ENCODE measurements at regions not wholly inside any gene's neighbourhood (a gene's known extent, or its start where the extent isn't known, plus 50 kb on each side); places are given as distances from the start of the nearest gene placed in this dataset.
"Not testable (repeated sequence)": the region's sequence is repeated elsewhere in the genome, so short reads cannot be mapped to it uniquely, and the experiment has no call there.

DNA sequence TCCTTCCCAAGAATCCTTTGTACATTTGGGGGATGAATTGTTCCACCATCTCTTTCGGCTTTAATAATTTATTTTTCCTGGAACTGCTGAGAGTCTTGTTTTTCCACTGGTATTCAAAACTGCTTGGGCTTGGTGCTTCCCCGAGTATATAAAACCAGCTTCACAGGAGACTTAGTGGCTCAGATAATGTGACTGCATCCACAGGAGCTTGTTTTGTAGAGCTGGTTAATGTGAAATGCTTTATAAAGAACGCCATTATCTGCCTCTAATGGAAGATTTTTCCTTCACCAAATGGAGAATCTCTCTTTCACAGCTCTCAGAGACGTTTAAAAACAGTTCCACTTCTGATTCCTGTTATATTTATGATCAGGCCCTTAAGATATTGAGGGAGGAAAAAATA, 935.5 kb downstream of the RAB28 start:
- DNase-seq = no peak

DNA sequence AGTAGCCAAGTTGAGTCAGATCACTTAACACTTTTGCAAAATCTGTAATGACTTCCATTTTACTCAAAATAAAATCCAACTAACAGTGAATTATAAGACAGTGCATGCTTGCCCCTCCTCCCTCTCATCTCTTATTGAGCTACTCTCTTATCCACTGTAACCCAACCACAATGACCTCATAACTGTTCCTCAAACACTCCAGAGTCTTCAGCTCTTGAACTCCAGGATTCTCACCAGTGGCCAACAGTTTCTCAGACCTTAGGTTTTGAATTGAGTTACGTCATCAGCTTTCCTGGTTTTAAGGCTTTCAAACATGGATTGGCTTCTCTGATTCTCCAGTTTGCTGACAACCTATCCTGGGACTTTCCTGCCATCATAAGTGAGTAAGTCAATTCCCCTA, 938.3 kb downstream of the RAB28 start:
- DNase-seq = no peak

DNA sequence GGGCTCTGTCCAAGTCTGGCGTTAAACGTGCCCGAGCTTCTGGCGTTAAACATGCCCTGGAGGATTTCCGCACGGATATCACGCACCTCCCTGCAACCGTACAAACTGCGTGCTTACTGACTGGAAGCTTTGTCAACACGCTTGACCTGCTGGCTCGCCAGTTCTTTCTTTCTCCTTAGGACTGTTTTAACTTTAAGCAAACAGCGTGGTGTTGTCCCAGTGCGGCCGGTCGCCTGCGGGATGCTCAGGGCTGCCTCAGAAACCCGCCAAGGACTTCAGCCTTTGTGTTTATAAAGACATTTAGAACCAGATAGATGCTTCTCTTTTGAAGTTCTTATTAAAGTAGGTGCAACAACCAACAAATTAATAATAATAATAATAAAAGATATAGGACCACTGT, 946.0 kb downstream of the RAB28 start:
- DNase-seq = no peak

DNA sequence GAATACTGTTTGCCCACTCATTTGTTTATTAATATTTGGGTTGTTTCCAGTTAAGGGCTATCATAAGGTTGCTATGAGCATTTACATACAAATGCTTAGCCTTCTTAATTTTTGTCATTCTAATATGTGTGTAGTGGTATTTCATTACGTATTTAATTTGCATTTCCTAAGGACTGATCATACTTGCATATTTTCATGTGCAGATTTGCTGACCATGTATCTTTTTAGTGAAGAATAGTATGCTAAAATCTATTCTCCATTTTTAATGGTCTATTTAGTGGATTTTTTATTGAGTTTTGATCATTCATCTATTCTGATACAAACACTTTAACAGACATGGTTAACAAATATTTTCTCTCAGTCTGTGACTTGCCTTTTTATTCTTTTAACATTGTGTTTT, 949.5 kb downstream of the RAB28 start:
- no peak for DNase-seq

DNA sequence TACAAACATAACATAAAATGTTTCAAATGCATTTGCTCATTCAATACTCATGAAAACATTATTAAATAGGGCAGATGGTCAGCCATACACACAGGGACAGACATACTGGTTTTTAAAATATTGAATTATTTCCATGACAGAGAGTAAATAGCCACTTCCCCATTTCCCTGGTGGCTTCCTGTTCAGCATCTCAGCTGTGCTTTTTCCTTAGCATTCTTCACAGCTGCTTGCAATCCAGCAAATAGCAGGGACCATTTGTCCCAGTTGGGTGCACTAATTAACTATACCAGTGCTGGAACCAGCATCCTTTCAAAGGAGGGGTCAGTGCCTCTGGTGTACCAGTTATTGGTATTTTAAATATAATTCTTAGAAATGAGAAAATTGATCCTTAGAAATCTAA, 964.7 kb downstream of the RAB28 start:
- DNase-seq = no peak

DNA sequence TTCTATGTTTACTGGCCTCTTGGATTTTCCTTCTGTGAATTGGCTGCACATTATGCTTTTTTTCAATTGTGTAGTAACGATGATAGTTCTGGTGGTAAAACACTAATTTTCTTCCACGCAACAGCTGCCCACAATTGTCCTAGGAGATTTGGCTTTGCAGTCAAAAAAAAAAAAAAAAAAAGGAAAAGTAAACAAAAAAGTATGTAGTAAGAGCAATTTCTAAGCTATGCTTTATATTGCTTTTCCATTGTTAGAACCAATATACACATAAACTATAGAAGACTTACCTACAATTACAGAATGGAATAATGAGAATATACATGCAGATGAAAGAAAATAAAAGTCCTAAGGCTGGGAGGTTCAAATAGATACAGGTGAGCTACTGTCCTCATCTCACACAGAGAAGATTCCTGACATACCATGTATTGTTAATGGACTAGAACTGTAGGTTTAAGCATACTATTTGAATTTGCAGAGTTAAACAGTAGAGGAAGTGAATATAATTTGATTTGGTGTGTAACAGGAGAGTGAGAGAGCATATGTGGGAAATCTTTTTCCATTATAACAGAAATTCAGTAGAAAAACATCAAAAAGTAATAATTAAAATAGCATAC, 976.2 kb downstream of the RAB28 start:
- DNase-seq = no peak

DNA sequence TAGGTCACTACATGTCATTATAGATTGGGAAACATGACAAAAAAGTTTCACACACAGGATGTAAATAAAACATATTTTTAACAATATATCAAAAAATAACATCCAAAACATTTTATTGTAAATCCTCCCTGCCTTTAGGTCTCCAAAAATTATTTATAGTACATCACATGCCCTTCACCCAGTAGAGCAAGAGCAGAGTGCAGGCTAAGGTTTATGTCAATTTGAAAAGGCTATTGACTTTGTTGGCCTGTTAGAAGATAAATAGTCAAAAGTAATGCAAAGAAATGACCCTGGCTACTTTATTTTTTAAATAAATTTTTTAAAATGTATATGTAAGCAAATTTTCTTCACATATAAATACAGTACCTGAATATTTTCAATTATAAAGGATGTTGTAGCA, 983.7 kb downstream of the RAB28 start:
- DNase-seq = no peak

DNA sequence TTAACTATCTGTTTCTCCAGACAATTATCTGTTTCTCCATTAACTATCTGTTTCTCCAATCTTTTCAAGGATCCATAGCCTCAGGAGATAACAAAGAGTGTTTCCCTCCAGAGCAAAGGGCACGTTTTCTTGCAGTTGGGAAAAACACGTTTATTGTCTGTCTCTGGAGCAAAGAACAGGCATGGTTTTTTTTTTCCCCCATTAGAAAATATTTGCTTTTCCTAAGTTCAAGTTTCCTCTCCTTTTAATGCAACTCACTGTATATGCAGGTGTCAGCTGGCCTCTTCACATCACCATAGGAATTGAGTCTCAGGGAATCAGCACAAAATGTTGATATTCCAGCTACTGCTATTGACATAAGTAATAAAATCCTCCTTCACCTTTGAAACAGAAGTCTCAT, 984.4 kb downstream of the RAB28 start:
- DNase-seq = no peak

DNA sequence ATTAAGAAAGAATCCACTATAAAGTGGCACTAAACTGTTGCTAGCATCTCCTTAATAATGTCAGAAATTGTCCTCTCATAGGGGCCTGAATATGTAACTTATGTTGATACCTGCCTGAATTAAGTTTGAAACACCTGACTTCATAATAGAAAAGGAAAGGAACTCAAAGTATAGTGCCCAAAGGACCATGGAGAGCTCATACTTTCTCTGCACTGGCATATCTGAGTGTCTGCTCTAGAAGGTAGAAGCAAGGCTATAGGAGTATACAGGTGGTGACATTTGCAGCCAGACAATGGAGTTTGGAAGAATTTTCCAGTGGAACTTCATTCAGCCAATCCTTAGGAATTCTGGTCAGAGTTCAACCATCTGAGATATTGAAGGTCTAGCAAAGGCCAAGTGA, 988.9 kb downstream of the RAB28 start:
- no peak for DNase-seq

DNA sequence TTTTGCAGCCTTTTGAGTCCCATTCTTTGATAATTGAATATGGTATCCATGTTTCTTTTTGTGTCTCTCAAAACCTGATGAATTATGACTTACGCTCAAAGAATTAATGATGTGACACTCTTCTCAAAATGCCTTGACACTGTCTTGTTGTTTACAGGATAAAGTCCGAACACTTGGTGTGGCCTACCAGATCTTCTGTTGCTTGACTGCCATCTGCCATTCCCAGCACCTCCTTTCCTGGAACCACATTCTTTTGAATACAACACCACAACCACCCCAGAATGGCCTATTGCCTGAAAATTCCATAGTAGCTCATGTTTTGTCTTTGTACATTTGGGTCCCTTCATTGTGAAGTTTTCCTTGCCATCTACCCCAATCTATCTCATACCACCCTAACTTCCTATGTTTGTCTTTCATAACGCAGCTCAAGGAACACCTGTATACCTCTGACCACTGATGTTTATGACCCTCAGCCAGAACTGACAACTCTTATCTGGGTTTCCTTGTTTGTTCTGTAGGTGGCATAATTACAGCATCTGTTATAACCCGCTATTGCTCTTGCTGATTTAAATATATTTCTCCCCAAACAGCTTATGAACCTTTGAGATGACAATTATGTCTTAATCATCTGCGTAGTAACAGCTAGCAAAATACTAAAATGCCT, 991.3 kb downstream of the RAB28 start:
- DNase-seq = no peak

DNA sequence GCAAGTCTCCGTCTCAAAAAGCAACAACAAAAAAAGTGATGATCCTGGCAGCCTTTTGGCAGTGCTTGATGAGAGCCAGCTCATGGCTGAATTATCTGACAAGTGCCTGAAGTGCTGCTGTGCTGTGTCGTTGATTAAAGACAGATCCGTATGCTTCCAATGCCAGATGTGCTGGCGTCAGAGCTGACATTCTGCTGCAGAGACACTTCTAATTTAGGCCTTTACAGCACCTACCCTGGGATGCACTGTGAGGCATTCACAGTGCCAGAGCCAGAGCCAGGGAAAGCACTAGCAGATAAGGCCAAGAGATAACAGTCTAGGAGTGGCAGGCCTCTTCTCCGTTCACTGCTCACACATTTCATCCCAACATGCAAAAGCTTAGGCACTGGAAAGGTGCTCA, 995.5 kb downstream of the RAB28 start:
- no peak for DNase-seq

DNA sequence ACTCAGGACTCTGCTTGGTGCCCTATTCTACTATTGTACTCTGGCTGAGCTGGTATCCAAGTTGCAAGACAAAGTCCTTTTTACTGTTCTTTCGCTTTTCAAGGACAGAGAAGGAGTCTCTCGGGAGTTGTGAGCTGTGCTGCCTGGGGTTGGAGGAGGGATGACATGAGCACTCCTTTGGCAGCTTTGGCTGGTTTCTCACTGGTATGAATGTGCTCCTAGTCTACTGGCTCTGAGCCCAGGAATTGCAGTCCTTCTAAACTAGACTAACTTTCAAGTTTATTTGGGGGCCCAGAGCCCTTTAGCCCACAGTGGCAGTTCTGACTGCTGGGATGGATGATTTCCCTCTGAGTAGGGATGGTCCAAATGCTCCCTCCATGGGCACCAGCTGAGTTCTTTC, 997.1 kb downstream of the RAB28 start:
- no peak for DNase-seq

DNA sequence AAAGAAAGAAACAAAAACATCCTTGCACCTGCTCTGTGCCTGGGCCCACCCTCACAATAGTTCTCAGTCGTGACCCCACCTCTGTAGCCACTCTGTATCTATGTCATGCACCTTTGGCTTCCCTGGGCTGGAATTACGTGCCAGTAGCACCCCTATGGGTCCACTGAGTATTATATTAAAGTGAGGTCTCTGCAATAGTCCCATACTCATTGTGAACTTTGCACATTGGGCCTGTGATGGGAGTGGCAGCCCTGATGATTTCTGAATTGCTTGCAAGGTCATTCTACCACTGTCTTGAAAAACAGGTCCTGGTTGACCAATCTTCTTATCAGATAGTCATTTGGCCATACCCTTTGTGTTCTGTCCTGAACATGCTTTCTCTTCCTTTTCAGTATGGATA, 1012.1 kb downstream of the RAB28 start:
- DNase-seq = no peak

DNA sequence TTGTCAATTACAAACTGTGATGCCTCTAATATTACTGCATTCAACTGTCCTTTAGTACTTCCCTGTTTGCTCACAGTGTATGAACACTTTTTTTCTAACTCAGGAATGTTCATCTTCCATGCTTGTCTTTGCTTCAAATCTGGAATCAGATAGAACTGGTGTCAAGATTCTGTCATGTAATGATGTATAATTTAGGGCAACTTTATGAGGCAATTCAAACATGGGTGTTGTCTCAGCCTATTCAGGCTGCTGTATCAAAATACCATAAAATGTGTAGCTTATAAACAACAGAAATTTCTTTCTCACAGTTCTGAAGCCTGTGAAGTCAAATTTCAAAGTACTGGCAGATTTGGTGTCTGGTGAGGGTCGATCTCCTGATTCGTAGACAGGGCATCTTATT, 1012.9 kb downstream of the RAB28 start:
- no peak for DNase-seq

DNA sequence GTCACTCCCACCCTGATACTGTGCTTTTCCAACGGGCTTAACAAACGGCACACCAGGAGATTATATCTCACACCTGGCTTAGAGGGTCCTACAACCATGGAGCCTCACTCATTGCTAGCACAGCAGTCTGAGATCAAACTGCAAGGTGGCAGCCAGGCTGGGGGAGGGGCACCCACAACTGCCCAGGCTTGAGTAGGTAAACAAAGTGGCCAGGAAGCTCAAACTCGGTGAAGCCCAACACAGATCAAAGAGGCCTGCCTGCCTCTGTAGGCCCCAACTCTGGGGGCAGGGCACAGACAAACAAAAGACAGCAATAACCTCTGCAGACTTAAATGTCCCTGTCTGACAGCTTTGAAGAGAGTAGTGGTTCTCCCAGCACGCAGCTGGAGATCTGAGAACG, 1022.6 kb downstream of the RAB28 start:
- not testable (repeated sequence) for DNase-seq

DNA sequence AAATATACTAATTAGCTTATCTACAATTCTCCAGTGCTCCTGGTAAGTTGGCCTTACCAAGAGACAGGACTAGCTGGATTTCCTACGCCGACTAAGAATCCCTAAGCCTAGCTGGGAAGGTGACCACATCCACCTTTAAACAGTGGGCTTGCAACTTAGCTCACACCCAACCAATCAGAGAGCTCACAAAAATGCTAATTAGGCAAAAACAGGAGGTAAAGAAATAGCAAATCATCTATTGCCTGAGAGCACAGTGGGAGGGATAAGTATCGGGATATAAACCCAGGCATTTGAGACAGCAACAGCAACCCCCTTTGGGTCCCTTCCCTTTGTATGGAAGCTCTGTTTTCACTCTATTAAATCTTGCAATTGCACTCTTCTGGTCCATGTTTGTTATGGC, 1025.0 kb downstream of the RAB28 start:
- DNase-seq = no peak

DNA sequence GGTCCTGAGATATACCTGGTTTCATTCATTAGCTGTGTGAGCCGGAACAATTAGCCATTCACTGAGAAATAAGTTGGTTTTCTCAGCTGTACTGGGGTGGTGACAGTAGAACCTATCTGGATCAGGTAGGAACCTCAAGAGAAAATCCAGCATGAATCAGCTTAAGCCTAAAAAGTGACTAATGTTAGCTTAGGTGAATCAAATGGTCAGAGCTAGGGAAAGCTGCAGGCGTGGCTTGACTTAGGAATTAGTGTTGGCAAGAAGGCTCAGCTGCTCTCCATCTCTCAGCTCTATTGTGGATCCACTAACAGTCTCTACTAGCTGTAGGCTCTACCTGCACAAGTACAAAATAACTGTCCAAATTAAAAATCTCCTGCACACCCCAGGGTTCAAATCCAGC, 1025.5 kb downstream of the RAB28 start:
- no peak for DNase-seq

DNA sequence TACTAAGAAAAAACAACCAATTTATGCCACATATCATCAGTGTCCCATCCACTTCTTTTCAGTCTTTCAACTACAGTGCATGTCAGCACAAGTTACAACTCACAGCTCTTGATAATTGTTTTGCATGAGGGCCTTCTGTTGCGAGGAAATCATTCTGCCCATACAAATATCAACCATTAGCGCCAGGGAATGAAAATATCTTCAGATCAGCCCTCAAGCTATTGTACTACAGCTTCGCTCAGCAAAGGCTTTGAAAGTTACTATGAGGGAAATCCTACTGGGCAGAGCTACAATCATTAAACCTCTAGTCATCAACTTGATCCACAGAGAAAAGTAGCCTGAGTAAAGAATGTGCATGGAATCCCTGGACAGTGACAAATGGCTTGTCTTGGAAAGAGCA, 1023.6 kb upstream of the HS3ST1 start:
- DNase-seq = no peak

DNA sequence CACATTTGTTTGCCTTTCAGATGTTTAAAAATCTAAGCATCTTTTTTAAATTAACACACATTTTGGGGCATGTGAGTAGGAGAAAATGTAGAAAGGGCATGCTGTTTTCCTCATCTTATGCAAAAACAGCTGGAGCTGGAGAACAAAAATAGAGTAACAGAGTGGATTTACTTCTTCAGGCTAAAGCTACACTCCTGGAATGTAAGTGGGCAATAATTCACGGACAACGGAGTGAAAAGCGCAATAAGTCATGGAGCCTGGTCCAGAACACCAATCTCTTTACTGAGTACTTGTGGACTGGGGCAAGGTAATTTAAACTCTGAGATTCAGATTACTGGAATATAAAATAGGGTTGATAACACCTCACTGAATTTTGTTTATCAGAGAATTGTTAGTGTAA, 1018.8 kb upstream of the HS3ST1 start:
- DNase-seq = no peak

DNA sequence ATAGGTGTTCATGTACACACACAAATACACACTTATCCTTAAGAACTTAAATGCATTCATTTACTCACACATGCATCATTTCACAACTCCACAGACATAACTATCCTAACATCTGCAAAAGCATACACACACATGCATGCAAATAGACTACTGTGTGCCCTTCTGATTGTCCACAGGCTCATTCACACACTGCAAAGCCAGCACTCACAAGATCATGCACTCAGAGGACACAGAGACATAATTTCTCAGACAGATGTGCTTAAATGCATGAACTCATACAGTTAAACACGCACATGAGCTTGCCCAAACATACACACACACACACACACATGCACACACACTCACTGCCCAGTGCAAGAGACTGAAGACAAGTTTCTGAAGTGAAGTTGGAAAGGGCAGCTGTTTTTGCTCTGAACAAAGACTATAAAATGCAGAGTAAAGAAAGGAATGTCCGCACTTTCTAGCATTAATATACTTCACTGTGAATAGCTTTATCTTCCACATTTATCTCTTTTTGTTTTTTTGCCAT, 1018.0 kb upstream of the HS3ST1 start:
- DNase-seq = no peak

DNA sequence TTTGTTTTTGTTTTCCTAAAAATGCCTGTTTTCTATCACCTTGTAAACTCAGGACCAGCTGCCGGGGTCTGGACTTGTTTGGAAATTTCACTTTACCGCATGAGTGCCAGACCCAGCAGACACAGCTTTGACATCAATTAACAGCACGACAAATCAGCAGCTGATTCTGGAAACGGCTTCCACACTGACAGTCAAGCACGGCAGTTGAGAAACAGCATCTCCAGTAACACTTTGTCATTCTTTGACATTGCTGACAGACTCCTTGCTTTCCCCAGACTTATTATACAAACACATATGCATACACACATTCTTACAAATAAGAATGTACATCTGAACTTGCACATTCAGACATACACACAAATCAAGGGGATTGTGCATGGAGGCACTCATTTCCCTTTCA, 1017.6 kb upstream of the HS3ST1 start:
- no peak for DNase-seq

DNA sequence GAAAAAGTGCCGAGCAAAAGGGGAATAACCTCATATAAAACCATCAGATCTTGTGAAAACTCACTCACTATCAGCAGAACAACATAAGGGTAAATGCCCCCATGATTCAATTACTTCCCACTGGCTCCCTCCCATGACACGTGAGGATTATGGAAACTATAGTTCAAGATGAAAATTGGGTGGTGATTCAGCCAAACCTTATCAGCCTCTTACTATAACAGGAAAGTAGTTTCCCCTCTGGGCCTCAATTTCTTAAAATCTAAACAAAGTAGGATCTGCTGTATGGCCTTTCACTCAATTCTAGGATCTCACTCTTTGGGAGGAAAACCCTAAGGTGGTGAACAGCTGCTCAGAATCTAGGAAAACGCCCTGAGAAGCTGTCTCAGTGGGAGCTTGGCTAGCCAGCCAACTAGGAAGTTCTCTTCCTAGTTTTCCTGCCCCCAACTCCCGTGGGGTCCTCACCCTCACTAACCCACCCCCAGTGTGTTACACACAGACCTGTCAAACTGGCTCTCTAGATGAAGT, 1017.1 kb upstream of the HS3ST1 start:
- no peak for DNase-seq

DNA sequence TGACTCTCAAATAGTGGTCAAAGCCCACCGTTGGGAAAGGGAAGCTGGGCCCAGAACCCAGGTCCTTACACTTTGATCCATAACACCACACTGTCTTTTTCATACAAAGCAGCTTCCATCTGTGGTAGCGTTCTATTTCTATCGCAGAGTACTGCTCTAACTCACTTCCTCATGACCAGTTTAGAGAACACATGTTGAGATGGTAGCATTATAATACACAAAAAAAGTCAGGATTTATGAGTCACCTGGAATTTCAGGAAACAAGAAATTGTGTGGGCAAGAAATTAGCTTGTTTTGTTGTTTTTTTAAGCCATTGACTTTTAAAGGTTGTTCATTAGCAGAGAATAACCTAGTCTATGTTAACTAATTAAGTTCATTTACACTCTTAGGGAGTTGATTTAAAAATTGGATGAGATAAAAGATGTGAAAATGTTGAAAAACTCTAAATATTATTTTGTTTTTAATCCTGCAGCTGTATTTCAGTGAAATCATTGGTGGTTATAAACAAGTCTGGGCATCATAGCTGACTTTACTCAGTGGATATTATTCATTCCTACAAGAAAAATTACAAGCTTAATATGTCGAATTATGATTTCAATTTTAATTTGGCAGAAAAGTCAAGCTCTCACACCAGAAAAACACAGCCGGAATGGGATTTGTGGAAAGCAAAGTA, 1011.1 kb upstream of the HS3ST1 start:
- no peak for DNase-seq

DNA sequence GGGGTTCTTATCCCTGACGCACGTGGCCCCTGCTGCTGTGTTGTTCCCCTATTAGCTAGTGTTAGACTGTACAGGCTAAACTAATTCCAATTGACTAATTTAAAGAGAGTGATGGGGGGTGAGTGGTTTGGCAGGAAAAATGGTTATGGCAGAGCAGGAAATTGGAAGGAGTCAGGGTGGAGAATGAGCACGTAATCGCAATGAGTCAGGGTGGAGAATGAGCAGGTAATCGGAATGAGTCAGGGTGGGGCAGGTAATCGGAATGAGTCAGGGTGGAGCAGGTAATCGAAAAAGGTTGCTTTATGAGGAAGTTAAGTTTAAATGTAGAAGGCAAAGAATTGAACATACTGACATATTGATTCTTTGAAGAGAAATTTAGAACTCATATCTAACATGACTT, 1002.6 kb upstream of the HS3ST1 start:
- DNase-seq = not testable (repeated sequence)

Data from activated T-cell treated with anti-CD3 and anti-CD28 coated beads, Interleukin-2, amount 50 U/mL, for 1 hour (primary cell).